Activated gamma-delta T cell (primary cell): ENCODE measurements at regions not wholly inside any gene's neighbourhood (a gene's known extent, or its start where the extent isn't known, plus 50 kb on each side); places are given as distances from the start of the nearest gene placed in this dataset.
"Not testable (repeated sequence)": the region's sequence is repeated elsewhere in the genome, so short reads cannot be mapped to it uniquely, and the experiment has no call there.

Source experiments
- DNase-seq: peaks from one replicate; lab custom pipeline; 2025; lab: John Stamatoyannopoulos, UW

DNA sequence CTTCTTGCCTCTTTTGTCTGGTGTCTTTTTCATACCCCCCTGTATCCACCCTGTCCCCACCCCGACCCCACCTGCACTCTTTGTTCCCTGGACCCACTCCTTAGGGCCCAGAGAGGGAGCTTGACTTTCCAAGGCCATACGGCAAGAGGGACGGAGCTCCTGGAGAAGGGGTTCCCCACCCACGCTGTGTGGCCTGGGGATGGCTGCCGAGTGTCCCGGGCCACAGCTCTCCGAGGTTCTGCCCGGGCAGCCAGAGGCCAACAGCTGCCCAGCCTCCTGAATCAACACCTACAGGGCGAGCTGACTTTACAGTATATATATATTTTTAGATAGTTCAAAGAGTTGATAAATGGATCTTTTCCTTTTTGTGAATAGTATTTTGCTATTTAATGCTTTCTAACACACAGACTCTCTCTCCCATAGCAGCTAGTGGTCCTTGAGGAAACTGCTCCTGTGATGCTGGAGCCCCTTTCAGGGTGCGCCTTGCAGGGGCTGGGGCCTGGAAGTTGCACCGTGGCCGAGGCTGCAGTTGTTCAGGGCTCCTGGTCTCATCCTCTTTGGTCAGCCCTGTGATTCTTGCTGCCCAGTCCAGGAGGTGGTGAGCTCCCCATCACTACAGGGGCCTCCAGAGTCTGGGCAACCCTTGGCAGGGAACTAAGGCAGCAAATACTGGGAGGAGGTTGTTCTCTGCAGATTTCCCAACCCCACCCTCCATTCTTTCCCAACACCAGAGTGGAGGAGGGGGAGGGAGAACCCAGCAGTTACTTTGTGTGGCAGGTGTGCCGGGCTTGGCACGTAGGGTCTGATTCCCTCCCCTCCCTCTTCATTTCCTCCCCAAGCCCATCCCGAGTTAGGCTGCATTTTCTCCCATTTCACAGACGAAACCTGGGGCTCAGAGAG is 321.6 kb downstream of the PTPRU start:
- DNase-seq: no peak

- no peak for DNase-seq
These were observed 320.7 kb downstream of the PTPRU start for GRCh38 chr1:29557066-29557465.

GRCh38 chr1:29556657-29557056 is 320.3 kb downstream of the PTPRU start:
- no peak for DNase-seq

GRCh38 chr1:29555043-29555620 is 318.8 kb downstream of the PTPRU start:
- DNase-seq: no peak

DNA sequence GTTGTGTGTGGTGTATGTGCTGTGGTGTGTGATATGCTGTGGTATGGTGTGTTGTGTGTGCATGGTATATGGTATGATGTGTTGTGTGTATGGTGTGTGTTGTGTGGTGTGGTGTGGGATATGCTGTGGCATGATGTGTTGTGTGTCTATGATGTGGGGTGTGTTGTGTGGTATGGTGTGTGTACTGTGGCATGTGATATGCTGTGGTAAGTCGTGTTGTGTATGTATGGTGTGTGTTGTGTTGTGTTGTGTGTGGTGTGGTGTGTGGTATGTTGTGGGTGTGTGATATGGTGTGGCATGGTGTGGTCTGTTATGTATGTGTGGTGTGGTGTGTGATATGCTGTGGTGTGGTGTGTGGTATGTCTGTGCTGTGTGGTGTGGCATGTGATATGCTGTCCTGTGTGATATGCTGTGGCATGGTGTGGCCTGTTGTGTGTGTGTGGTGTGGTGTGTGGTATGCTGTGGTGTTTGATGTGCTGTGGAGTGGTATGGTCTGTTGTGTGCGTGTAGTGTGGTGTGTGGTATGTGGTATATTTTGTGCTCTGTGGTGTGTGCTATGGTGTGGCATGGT is 318.0 kb downstream of the PTPRU start:
- DNase-seq: no peak

- DNase-seq: no peak
These were observed 315.0 kb downstream of the PTPRU start for GRCh38 chr1:29551123-29551936.

DNA sequence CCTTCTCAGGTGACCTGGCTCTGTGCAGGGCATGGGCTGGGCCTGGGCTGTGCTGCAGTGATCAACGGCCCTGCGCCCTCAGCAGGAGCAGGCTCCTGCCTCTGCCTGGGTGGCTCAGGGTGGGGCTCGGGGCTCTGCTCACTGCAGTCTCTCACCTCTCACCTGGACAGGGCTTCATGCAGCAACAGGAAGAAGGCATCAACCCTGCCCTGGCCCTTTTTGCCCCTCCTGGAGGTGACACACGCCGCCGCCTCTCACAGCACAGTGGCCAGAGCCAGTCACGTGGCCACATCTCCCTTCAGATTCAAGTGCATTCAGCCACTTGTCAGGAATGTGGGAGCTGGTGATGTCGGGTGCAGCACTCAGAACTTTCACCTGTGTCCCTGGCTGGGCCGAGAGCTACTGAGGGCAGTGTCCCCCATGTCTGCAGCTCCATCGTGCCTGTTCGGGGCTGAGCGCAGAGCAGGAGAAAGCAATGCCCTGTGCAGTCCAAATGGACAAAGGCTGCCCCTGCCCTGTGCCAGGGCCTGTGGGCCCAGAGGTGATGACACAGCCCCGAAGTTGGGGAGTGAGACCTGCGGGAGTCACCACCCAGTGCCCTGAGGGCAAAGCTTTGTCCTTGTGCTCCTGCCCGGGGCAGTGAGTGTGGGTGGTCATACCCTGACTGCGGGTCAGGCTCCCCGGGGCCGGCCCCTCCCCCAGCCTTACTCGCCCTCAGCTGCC is 314.0 kb downstream of the PTPRU start:
- DNase-seq: no peak

GRCh38 chr1:29549728-29550118 is 313.4 kb downstream of the PTPRU start:
- DNase-seq: not testable (repeated sequence)

DNA sequence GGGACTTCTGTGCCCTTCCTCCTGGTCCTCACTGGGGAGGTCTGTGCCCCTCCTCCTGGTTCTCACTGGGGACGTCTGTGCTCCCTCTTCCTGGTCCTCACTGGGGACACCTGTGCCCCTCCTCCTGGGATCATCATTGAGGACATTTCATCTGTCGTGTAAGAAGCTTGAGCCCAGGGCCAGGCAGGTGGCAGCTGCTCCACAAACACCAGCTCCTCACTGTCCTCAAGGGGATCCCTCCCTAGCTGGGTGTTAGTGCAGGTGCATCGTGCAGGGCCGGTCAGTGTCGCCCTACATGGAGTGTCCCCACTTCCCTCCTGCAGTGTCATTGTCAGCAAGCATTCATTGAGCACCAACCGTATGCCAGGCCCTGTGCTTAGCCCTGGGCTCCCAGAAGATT is 312.7 kb downstream of the PTPRU start:
- DNase-seq: no peak

DNA sequence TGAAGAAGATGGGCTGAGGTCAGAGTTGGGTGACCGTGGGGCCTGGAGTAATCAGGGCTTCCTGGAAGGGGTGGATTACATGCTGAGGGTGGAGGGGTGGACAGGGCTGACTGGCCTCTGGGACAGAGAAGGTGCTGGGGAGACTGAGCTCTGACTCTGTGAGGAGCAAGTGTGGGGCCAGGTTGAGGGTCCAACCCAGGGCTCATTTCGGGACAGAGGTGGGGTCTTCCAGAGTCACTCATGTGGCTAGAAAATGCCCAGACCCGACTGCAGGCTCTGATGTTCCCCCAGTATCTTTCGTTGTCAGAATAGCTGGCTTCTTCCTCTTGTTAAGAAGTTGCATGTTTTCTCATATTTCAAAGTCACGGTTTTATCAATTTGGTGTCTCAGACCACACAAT is 311.8 kb downstream of the PTPRU start:
- DNase-seq: no peak

- DNase-seq: no peak
These were observed 311.0 kb downstream of the PTPRU start for GRCh38 chr1:29547300-29547699.

- DNase-seq: no peak
These were observed 310.2 kb downstream of the PTPRU start for GRCh38 chr1:29546496-29546895.

DNA sequence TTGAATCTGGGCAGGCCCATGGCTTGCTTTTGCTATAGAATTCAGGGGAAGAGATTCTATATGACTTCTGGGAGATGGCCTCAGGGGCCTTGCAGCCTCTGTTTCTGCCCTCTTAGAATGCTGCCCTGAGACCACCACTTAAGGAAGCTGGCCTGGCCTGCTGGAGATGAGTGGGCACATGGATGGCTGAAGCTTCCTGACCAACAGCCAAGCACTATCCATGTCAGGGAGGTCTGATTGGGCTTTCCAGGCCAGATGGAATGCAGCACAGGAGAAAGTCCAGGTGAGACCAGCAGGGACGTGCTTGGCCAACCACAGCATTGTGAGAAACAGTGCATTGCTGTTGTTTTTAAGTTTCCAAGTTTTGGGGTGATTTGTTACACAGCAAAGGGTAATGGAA is 308.1 kb downstream of the PTPRU start:
- DNase-seq: no peak

GRCh38 chr1:29543586-29543985 is 307.3 kb downstream of the PTPRU start:
- no peak for DNase-seq

DNA sequence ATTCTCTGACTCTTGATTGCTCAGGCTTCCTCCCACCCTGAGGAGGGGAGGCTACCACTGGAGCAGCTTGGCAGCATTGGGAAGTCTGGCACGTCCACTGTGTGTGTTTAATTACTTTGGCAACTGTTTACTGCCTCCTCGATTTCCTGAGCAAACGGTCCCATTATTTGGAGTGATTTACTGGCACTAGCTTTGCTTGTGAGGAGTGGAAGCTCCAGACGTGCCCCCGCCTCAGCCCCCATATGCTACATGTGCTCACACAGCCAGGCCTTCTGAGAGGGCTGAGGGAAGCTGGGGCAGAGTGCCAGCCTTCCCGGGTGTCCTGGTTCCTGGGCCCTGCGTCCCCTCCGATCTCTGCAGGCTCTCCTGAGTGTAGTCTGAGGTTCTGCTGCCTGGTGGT is 306.2 kb downstream of the PTPRU start:
- DNase-seq: no peak

GRCh38 chr1:29541631-29542030 is 305.3 kb downstream of the PTPRU start:
- no peak for DNase-seq

GRCh38 chr1:29540801-29541357 is 304.6 kb downstream of the PTPRU start:
- DNase-seq: no peak

DNA sequence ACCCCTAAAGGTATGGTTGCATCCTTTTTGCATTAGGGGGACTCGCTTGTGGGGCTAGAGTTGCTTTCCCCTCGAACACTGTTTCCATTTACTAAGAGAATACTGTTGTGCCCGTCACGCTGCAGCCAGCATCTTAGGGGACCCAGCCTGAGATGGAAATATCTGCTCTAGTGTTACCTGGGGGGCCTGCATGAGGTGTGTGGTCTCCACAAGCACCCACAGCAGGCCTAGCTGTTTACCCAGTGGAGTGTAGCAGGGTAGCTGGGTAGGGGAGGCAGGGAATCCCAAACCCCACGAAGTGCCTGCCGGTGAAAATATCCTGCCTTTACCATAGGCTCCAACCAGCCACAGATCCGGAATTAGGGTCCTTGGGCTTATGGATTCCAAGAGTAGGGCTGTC is 303.6 kb downstream of the PTPRU start:
- DNase-seq: no peak

DNA sequence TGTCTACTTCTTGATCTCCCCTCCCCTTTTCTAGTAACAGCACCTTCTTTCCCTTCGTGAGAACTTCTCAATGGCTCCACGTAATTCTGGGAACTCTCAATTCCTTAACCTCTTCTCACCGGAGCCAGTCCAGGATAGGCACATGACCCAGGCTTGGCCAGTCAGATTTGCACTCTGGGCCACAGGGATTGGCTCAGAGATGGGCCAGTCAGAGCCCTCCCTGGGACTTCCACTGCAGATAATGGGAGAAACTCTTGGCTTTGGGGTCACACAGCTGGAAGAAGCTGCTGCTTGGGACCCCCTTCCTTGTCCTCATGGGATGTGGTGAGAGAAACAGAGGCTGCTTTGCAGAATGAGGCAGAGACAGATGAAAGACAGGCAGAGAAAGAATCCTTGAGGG is 302.3 kb downstream of the PTPRU start:
- no peak for DNase-seq

DNA sequence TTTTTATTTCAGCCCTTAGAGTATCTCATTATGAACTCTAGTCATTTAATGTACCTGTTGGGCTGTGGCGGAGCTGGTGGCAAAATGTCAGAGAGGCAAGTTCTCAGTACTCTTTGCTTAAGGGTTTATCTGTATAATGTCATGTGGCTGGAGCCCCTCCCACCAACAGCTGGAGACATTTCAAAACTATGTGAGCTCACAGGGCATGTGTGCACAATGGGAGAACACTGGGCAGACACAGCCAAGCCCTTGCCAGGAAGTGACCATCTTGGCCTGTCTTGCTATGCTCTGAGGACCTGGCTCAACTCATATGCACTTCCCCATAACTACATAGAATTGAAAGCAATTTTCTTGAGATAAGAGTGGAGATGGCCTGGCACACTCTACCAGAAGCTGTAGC is 296.4 kb downstream of the PTPRU start:
- no peak for DNase-seq

DNA sequence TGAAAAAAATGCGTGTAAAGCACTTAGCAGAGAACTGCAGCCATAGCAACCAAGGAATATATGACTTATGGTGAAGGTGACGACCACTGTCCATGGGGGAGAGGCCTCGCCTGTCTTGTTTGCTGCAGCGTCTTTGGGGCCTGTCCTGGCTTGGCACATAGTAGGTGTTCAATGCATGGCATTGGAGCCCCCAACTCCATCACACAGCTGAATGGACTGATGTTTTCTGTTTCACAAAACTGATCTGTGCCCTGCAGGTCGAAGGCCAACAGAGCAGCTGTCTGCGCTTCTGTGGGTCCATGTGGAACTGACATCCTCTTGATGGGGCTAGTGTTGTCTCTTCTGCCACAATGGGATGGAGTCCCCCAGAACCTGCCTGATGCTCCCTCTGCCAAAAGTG is 296.0 kb downstream of the PTPRU start:
- no peak for DNase-seq
